T47D (cell line): ENCODE measurements at regions not wholly inside any gene's neighbourhood (a gene's known extent, or its start where the extent isn't known, plus 50 kb on each side); places are given as distances from the start of the nearest gene placed in this dataset.

Source experiments
- DNase-seq, 2 experiments: peaks; one replicate each; pipeline versions ENCODE4 v3.0.0 to v3.0.0-alpha.2; 2011 to 2012; ENCODE audit warnings: low read depth in 1 of 2, low spot score in 1 of 2
- JUND ChIP-seq: IDR thresholded peaks from 2 replicates; pipeline ENCODE4 v1.6.1; 2012; ENCODE audit warnings: low read depth
- in situ Hi-C: cut with HindIII; loops from 2 replicates; pipeline ENCODE4 v1.10.0; 2016; ENCODE audit warnings: low sequenced_read_pairs, low pct_unique_long_range_greater_than_20kb

GRCh38 chr20:6715401-6715941, 52.0 kb upstream of the BMP2 start:
- TF ChIP-seq JUND = no peak
- DNase-seq = no peak
- in situ Hi-C loops = no loop called here

- TF ChIP-seq JUND = no peak
- in situ Hi-C loops = no loop called here
- DNase-seq = no peak
Observed at GRCh38 chr20:6714279-6714711, 53.2 kb upstream of the BMP2 start.

GRCh38 chr20:6711951-6712649, 55.4 kb upstream of the BMP2 start:
- no peak for TF ChIP-seq JUND
- in situ Hi-C loops = no loop called here
- DNase-seq = no peak

- in situ Hi-C loops = no loop called here
- no peak for DNase-seq
- TF ChIP-seq JUND = no peak
Observed at GRCh38 chr20:6709910-6710595, 57.4 kb upstream of the BMP2 start.

GRCh38 chr20:6708010-6708409, 59.5 kb upstream of the BMP2 start:
- in situ Hi-C loops = no loop called here
- no peak for TF ChIP-seq JUND
- no peak for DNase-seq

GRCh38 chr20:6707321-6707831, 60.1 kb upstream of the BMP2 start:
- no peak for DNase-seq
- no peak for TF ChIP-seq JUND
- in situ Hi-C loops = no loop called here

GRCh38 chr20:6705926-6706548, 61.4 kb upstream of the BMP2 start:
- no peak for TF ChIP-seq JUND
- in situ Hi-C loops = no loop called here
- no peak for DNase-seq

GRCh38 chr20:6705106-6705766, 62.2 kb upstream of the BMP2 start:
- in situ Hi-C loops = no loop called here
- no peak for DNase-seq
- TF ChIP-seq JUND = no peak

GRCh38 chr20:6704132-6704861, 63.2 kb upstream of the BMP2 start:
- TF ChIP-seq JUND = no peak
- DNase-seq = no peak
- in situ Hi-C loops = no loop called here

- no peak for DNase-seq
- in situ Hi-C loops = no loop called here
- TF ChIP-seq JUND = no peak
Observed at GRCh38 chr20:6703656-6704055, 63.8 kb upstream of the BMP2 start.

- TF ChIP-seq JUND = no peak
- no peak for DNase-seq
- in situ Hi-C loops = no loop called here
Observed at GRCh38 chr20:6703047-6703446, 64.4 kb upstream of the BMP2 start.

GRCh38 chr20:6702144-6702543, 65.3 kb upstream of the BMP2 start:
- DNase-seq = no peak
- in situ Hi-C loops = no loop called here
- TF ChIP-seq JUND = no peak
